Neural progenitor cell (in vitro differentiated cells): ENCODE measurements at regions not wholly inside any gene's neighbourhood (a gene's known extent, or its start where the extent isn't known, plus 50 kb on each side); places are given as distances from the start of the nearest gene placed in this dataset.

Source experiments
- DNase-seq: peaks from one replicate; pipeline ENCODE4 v3.0.0-alpha.2; 2016; ENCODE audit warnings: low spot score
- H2AFZ ChIP-seq: fragments of 200-600 bp; sonication (generic); replicated peaks from 2 replicates; pipeline ENCODE4 v1.6.1; 2016; ENCODE audit warnings: antibody characterized with exemption
- H3F3A ChIP-seq: fragments of 200-600 bp; sonication (generic); 2 replicates; pipeline ENCODE4 v1.6.1; 2016; ENCODE audit warnings: antibody characterized with exemption, low read depth
- H3K27ac ChIP-seq: fragments of 200-600 bp; sonication (generic); 2 replicates; pipeline ENCODE4 v1.5.1; 2016; ENCODE audit warnings: mild to moderate bottlenecking
- H3K27me3 ChIP-seq: fragments of 200-600 bp; sonication (generic); 2 replicates; pipeline ENCODE4 v1.6.1; 2016; ENCODE audit warnings: mild to moderate bottlenecking, moderate library complexity
- H3K36me3 ChIP-seq: fragments of 200-600 bp; sonication (generic); 2 replicates; pipeline ENCODE4 v1.5.1; 2016
- H3K4me1 ChIP-seq: fragments of 200-600 bp; sonication (generic); 2 replicates; pipeline ENCODE4 v1.6.1; 2016; ENCODE audit warnings: mixed run types
- H3K4me2 ChIP-seq: fragments of 200-600 bp; sonication (generic); 2 replicates; pipeline ENCODE4 v1.6.1; 2016
- H3K4me3 ChIP-seq: fragments of 200-600 bp; sonication (generic); 2 replicates; pipeline ENCODE4 v1.5.1; 2016
- H3K79me2 ChIP-seq: fragments of 200-600 bp; sonication (generic); 2 replicates; pipeline ENCODE4 v1.6.1; 2016; ENCODE audit warnings: low read depth
- H3K9ac ChIP-seq: fragments of 200-600 bp; sonication (generic); 2 replicates; pipeline ENCODE4 v1.6.1; 2016
- H3K9me3 ChIP-seq: fragments of 200-600 bp; sonication (generic); 2 replicates; pipeline ENCODE4 v1.5.1; 2016; ENCODE audit warnings: low read depth
- H4K20me1 ChIP-seq: fragments of 200-600 bp; sonication (generic); 2 replicates; pipeline ENCODE4 v1.6.1; 2016; ENCODE audit warnings: low read depth
- H3K27ac Mint-ChIP-seq: 3 replicates; pipeline ENCODE4 v1.8.0; 2021; ENCODE audit warnings: mixed read lengths
- H3K27me3 Mint-ChIP-seq: 2 replicates; pipeline ENCODE4 v1.8.0; 2022; ENCODE audit warnings: low read depth, mild to moderate bottlenecking, inconsistent platforms, moderate library complexity, mixed read lengths; ENCODE audit not compliant: insufficient read depth
- H3K36me3 Mint-ChIP-seq: 3 replicates; pipeline ENCODE4 v1.8.0; 2021; ENCODE audit warnings: mixed read lengths
- H3K4me1 Mint-ChIP-seq: 3 replicates; pipeline ENCODE4 v1.8.0; 2021; ENCODE audit warnings: mixed read lengths
- H3K4me3 Mint-ChIP-seq: 3 replicates; pipeline ENCODE4 v1.8.0; 2021; ENCODE audit warnings: mild to moderate bottlenecking, moderate library complexity, mixed read lengths
- H3K9me3 Mint-ChIP-seq: 3 replicates; pipeline ENCODE4 v1.8.0; 2020; ENCODE audit warnings: mixed read lengths
- CTCF ChIP-seq: fragments of 200-600 bp; sonication (generic); IDR thresholded peaks from 2 replicates; pipeline ENCODE4 v1.5.1; 2017; ENCODE audit warnings: antibody characterized with exemption, mild to moderate bottlenecking
- EZH2 ChIP-seq: fragments of 200-600 bp; sonication (generic); IDR thresholded peaks from 2 replicates; pipeline ENCODE4 v1.6.1; 2017; ENCODE audit warnings: antibody characterized with exemption, mild to moderate bottlenecking, moderate library complexity
- EZH2phosphoT487 ChIP-seq: fragments of 200-600 bp; sonication (generic); IDR thresholded peaks from 2 replicates; pipeline ENCODE4 v1.6.1; 2017; ENCODE audit warnings: antibody characterized with exemption

- H3K4me2 ChIP-seq = no peak overlapping the region
- Mint-ChIP-seq H3K9me3 (no peaks in the 10 kb centered on the region), H3K27me3 (no peaks in the 10 kb centered on the region), H3K4me1 (peaks cover 29% of the 10 kb centered on the region), H3K27ac (no peak overlapping the region), H3K4me3 (no peak overlapping the region), H3K36me3 (no peaks in the 10 kb centered on the region)
- H2AFZ ChIP-seq = no peak overlapping the region
- H3F3A ChIP-seq = no peaks in the 10 kb centered on the region
- no peak overlapping the region for H3K4me3 ChIP-seq
- no peak overlapping the region for H3K9ac ChIP-seq
- H4K20me1 ChIP-seq = no peaks in the 10 kb centered on the region
- TF ChIP-seq EZH2phosphoT487 (no peak), EZH2 (no peak), CTCF (no peak)
- DNase-seq = no peak
- H3K27ac ChIP-seq = no peak overlapping the region
- H3K9me3 ChIP-seq = no peaks in the 10 kb centered on the region
- H3K4me1 ChIP-seq = peaks cover 24% of the 10 kb centered on the region
- no peaks in the 10 kb centered on the region for H3K79me2 ChIP-seq
- no peaks in the 10 kb centered on the region for H3K36me3 ChIP-seq
- H3K27me3 ChIP-seq = no peaks in the 10 kb centered on the region
These were observed 77.4 kb upstream of the NBEA start for GRCh38 chr13:34864671-34865070.

GRCh38 chr13:34867590-34867989 lies 74.5 kb upstream of the NBEA start:
- H3K79me2 ChIP-seq = no peaks in the 10 kb centered on the region
- TF ChIP-seq EZH2phosphoT487 (no peak), EZH2 (no peak), CTCF (no peak)
- no peaks in the 10 kb centered on the region for H4K20me1 ChIP-seq
- H3K4me2 ChIP-seq = no peak overlapping the region
- no peaks in the 10 kb centered on the region for H3K36me3 ChIP-seq
- peaks cover 31% of the 10 kb centered on the region for H3K4me1 ChIP-seq
- no peak overlapping the region for H3K9ac ChIP-seq
- Mint-ChIP-seq H3K27ac (peak overlapping the region; percentile 38), H3K4me1 (peaks cover 29% of the 10 kb centered on the region), H3K27me3 (no peaks in the 10 kb centered on the region), H3K9me3 (no peaks in the 10 kb centered on the region), H3K4me3 (no peak overlapping the region), H3K36me3 (no peaks in the 10 kb centered on the region)
- no peaks in the 10 kb centered on the region for H3F3A ChIP-seq
- no peak overlapping the region for H3K4me3 ChIP-seq
- H3K27me3 ChIP-seq = no peaks in the 10 kb centered on the region
- no peak for DNase-seq
- H3K27ac ChIP-seq = no peak overlapping the region
- no peak overlapping the region for H2AFZ ChIP-seq
- H3K9me3 ChIP-seq = no peaks in the 10 kb centered on the region

- Mint-ChIP-seq H3K27ac (no peak overlapping the region), H3K36me3 (no peaks in the 10 kb centered on the region), H3K4me1 (peaks cover 25% of the 10 kb centered on the region), H3K9me3 (no peaks in the 10 kb centered on the region), H3K4me3 (no peak overlapping the region), H3K27me3 (no peaks in the 10 kb centered on the region)
- no peaks in the 10 kb centered on the region for H4K20me1 ChIP-seq
- H3K4me1 ChIP-seq = peaks cover 31% of the 10 kb centered on the region
- H3K27ac ChIP-seq = no peak overlapping the region
- H3K4me2 ChIP-seq = no peak overlapping the region
- H3F3A ChIP-seq = no peaks in the 10 kb centered on the region
- no peak for TF ChIP-seq EZH2phosphoT487
- no peak for TF ChIP-seq EZH2
- no peak for TF ChIP-seq CTCF
- no peaks in the 10 kb centered on the region for H3K9me3 ChIP-seq
- H3K27me3 ChIP-seq = no peaks in the 10 kb centered on the region
- no peak overlapping the region for H2AFZ ChIP-seq
- H3K36me3 ChIP-seq = no peaks in the 10 kb centered on the region
- no peaks in the 10 kb centered on the region for H3K79me2 ChIP-seq
- H3K9ac ChIP-seq = no peak overlapping the region
- H3K4me3 ChIP-seq = no peak overlapping the region
- DNase-seq = no peak
These were observed 73.3 kb upstream of the NBEA start for GRCh38 chr13:34868733-34869132.

GRCh38 chr13:34869696-34870095 lies 72.4 kb upstream of the NBEA start:
- DNase-seq = peak; percentile 20
- no peaks in the 10 kb centered on the region for H3K9me3 Mint-ChIP-seq
- H3K4me1 Mint-ChIP-seq = peaks cover 24% of the 10 kb centered on the region
- Histone ChIP-seq H3K4me2 (peak overlapping the region; percentile 1), H3K9me3 (no peaks in the 10 kb centered on the region), H3F3A (no peaks in the 10 kb centered on the region), H3K9ac (no peak overlapping the region), H3K36me3 (no peaks in the 10 kb centered on the region), H4K20me1 (no peaks in the 10 kb centered on the region), H3K79me2 (no peaks in the 10 kb centered on the region), H3K27ac (no peak overlapping the region), H2AFZ (no peak overlapping the region), H3K27me3 (no peaks in the 10 kb centered on the region), H3K4me1 (peaks cover 31% of the 10 kb centered on the region), H3K4me3 (no peak overlapping the region)
- TF ChIP-seq EZH2 = no peak
- no peak for TF ChIP-seq EZH2phosphoT487
- no peak for TF ChIP-seq CTCF
- H3K4me3 Mint-ChIP-seq = no peak overlapping the region
- H3K27ac Mint-ChIP-seq = no peak overlapping the region
- no peaks in the 10 kb centered on the region for H3K36me3 Mint-ChIP-seq
- no peaks in the 10 kb centered on the region for H3K27me3 Mint-ChIP-seq
